GM23338 (cell line): ENCODE measurements at regions not wholly inside any gene's neighbourhood (a gene's known extent, or its start where the extent isn't known, plus 50 kb on each side); places are given as distances from the start of the nearest gene placed in this dataset.

ENCODE experiments used
- CREB1 ChIP-seq: fragments of 250-450 bp; sonication (Bioruptor Pico); IDR thresholded peaks from 2 replicates; pipeline ENCODE4 v1.5.0; 2020; ENCODE audit warnings: low read depth, mild to moderate bottlenecking, moderate library complexity
- CTCF ChIP-seq, 2 experiments: fragments of 200-600 bp in 1 of 2; sonication (generic) in 1 of 2; conservative IDR thresholded peaks; 2 replicates each; pipeline versions ENCODE4 v1.5.1 to v1.6.1; 2016 to 2017; ENCODE audit warnings: antibody characterized with exemption in 2 of 2, low read depth in 2 of 2, mild to moderate bottlenecking in 2 of 2, moderate library complexity in 1 of 2
- EZH2 ChIP-seq: fragments of 200-600 bp; sonication (generic); IDR thresholded peaks from one replicate; pipeline ENCODE4 v1.8.0; 2017; ENCODE audit warnings: antibody characterized with exemption, mild to moderate bottlenecking, low read depth; ENCODE audit not compliant: unreplicated experiment
- EZH2phosphoT487 ChIP-seq: fragments of 200-600 bp; sonication (generic); IDR thresholded peaks from one replicate; pipeline ENCODE4 v1.8.1; 2018; ENCODE audit warnings: antibody characterized with exemption; ENCODE audit not compliant: unreplicated experiment
- JUNB ChIP-seq: IDR thresholded peaks from one replicate; pipeline ENCODE4 v1.6.1; 2016; ENCODE audit warnings: antibody characterized with exemption; ENCODE audit not compliant: unreplicated experiment
- POLR2AphosphoS5 ChIP-seq: IDR thresholded peaks from 2 replicates; pipeline ENCODE4 v1.6.1; 2016; ENCODE audit warnings: antibody characterized with exemption, low read depth
- REST ChIP-seq: IDR thresholded peaks from one replicate; pipeline ENCODE4 v1.6.1; 2018; ENCODE audit warnings: antibody characterized with exemption; ENCODE audit not compliant: unreplicated experiment
- STAT1 ChIP-seq: IDR thresholded peaks from one replicate; pipeline ENCODE4 v1.6.1; 2016; ENCODE audit warnings: antibody characterized with exemption; ENCODE audit not compliant: unreplicated experiment
- ZNF114 ChIP-seq: fragments of 250-450 bp; sonication (Bioruptor Pico); IDR thresholded peaks from 2 replicates; pipeline ENCODE4 v1.5.0; 2020; ENCODE audit warnings: mild to moderate bottlenecking, moderate library complexity
- ZNF331 ChIP-seq: fragments of 250-450 bp; sonication (Bioruptor Pico); IDR thresholded peaks from 2 replicates; pipeline ENCODE4 v1.5.0; 2020; ENCODE audit warnings: low read depth, mild to moderate bottlenecking, moderate library complexity
- ZNF462 ChIP-seq: fragments of 250-450 bp; sonication (Bioruptor Pico); IDR thresholded peaks from 2 replicates; pipeline ENCODE4 v1.5.0; 2020; ENCODE audit warnings: mild to moderate bottlenecking, moderate library complexity

GRCh38 chr17:54408731-54409130 lies 491.9 kb upstream of the TOM1L1 start:
- TF ChIP-seq EZH2phosphoT487 (no peak), CREB1 (CRISPR knock-in tag) (no peak), CTCF (conservative IDR thresholded peaks at IDR 0.05; ENCODE audit: low read depth in 2 of 2) (no peak), EZH2 (no peak), POLR2AphosphoS5 (no peak), REST (no peak), JUNB (no peak), ZNF114 (CRISPR knock-in tag) (no peak), STAT1 (no peak), ZNF462 (CRISPR knock-in tag) (no peak), ZNF331 (no peak)
